ENCODE measurements at regions not wholly inside any gene's neighbourhood (a gene's known extent, or its start where the extent isn't known, plus 50 kb on each side); places are given as distances from the start of the nearest gene placed in this dataset.
"Not testable (repeated sequence)": the region's sequence is repeated elsewhere in the genome, so short reads cannot be mapped to it uniquely, and the experiment has no call there.

DNA sequence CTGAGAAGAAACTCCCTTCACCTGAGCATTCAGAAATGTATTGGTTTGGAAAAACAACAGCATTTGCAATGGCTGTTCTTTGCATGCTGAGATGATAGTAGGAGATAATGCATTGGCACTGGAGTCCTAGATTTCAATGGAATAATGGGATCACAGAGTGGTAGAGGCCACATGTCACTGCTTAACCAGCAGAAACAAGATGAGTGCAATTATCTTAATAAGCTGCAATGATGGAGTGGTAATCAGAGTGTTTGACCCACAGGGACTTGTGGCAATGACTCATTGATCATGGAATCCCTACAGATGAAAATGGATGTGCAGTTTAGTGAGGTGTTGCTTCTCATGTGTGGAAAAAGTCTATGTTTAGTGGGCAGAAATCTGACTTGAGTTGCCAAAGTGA, 218.8 kb upstream of the ZEB2 start:
- Histone ChIP-seq H3K27ac (no peak overlapping the region), H3K27me3 (no peaks in the 10 kb centered on the region), H3K4me3 (ENCODE audit: low read depth in 1 of 2, low read length in 1 of 2) (no peak overlapping the region), H3K9me3 (no peaks in the 10 kb centered on the region), H3K4me1 (ENCODE audit: control insufficient read depth in 1 of 2, insufficient read depth in 1 of 2, low read depth in 1 of 2, low read length in 1 of 2) (no peaks in the 10 kb centered on the region), H3K36me3 (no peaks in the 10 kb centered on the region)
- TF ChIP-seq CTCF (IDR thresholded peaks at IDR 0.05), result no peak

- H3K27me3 ChIP-seq, result no peaks in the 10 kb centered on the region
- no peaks in the 10 kb centered on the region for H3K4me1 ChIP-seq (ENCODE audit: control insufficient read depth in 1 of 2, insufficient read depth in 1 of 2, low read depth in 1 of 2, low read length in 1 of 2)
- H3K4me3 ChIP-seq (ENCODE audit: low read depth in 1 of 2, low read length in 1 of 2), result no peak overlapping the region
- no peaks in the 10 kb centered on the region for H3K9me3 ChIP-seq
- no peak for TF ChIP-seq CTCF (IDR thresholded peaks at IDR 0.05)
- H3K36me3 ChIP-seq, result no peaks in the 10 kb centered on the region
- no peak overlapping the region for H3K27ac ChIP-seq
Observed at GRCh38 chr2:144730711-144731110, 210.8 kb upstream of the ZEB2 start.

DNA sequence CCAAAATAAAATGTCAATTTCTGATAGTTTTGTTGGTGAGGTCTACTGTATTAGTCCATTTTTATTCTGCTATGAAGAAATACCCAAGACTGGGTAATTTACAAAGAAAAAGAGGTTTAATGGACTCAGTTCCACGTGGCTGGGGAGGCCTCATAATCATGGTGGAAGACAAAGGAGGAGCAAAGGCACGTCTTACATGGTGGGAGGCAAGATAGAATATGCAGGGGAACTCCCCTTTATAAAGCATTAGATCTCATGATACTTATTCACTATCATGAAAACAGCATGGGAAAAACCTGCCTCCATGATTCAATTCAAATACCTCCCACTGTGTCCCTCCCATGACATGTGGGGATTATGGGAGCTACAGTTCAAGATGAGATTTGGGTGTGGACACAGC, 204.5 kb upstream of the ZEB2 start:
- H3K27ac ChIP-seq; H3K27me3 ChIP-seq; H3K4me3 ChIP-seq (ENCODE audit: low read depth in 1 of 2, low read length in 1 of 2); H3K36me3 ChIP-seq; H3K4me1 ChIP-seq (ENCODE audit: control insufficient read depth in 1 of 2, insufficient read depth in 1 of 2, low read depth in 1 of 2, low read length in 1 of 2); H3K9me3 ChIP-seq: not testable (repeated sequence)

DNA sequence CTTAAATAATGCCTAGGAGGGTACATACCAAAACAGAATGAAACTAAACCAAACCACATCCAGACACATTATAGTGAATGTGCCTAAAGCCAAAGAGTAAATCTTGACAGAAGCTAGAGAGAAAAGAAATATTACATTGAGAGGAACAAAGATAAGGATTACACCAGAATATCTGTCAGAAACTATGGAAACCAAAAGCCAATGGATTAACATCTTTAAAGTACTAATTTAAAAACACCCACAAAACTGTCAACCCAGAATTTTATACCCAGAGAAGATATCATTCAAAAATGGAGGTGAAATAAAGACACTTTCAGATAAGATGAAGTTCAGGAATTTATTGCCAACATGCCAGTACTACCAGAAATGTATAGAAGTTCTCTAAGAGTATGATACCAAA, 198.5 kb upstream of the ZEB2 start:
- no peaks in the 10 kb centered on the region for H3K27me3 ChIP-seq
- no peaks in the 10 kb centered on the region for H3K9me3 ChIP-seq
- no peak overlapping the region for H3K4me3 ChIP-seq (ENCODE audit: low read depth in 1 of 2, low read length in 1 of 2)
- TF ChIP-seq CTCF (IDR thresholded peaks at IDR 0.05), result no peak
- no peaks in the 10 kb centered on the region for H3K4me1 ChIP-seq (ENCODE audit: control insufficient read depth in 1 of 2, insufficient read depth in 1 of 2, low read depth in 1 of 2, low read length in 1 of 2)
- H3K27ac ChIP-seq, result no peak overlapping the region
- no peaks in the 10 kb centered on the region for H3K36me3 ChIP-seq

GRCh38 chr2:144715992-144716391, 196.1 kb upstream of the ZEB2 start:
- Histone ChIP-seq H3K27ac (no peak overlapping the region), H3K27me3 (no peaks in the 10 kb centered on the region), H3K9me3 (no peaks in the 10 kb centered on the region), H3K4me3 (ENCODE audit: low read depth in 1 of 2, low read length in 1 of 2) (no peak overlapping the region), H3K36me3 (no peaks in the 10 kb centered on the region), H3K4me1 (ENCODE audit: control insufficient read depth in 1 of 2, insufficient read depth in 1 of 2, low read depth in 1 of 2, low read length in 1 of 2) (no peaks in the 10 kb centered on the region)
- no peak for TF ChIP-seq CTCF (IDR thresholded peaks at IDR 0.05)

GRCh38 chr2:144713410-144713809, 193.5 kb upstream of the ZEB2 start:
- no peaks in the 10 kb centered on the region for H3K27me3 ChIP-seq
- H3K4me3 ChIP-seq (ENCODE audit: low read depth in 1 of 2, low read length in 1 of 2), result no peak overlapping the region
- no peak overlapping the region for H3K27ac ChIP-seq
- no peaks in the 10 kb centered on the region for H3K9me3 ChIP-seq
- H3K36me3 ChIP-seq, result no peaks in the 10 kb centered on the region
- H3K4me1 ChIP-seq (ENCODE audit: control insufficient read depth in 1 of 2, insufficient read depth in 1 of 2, low read depth in 1 of 2, low read length in 1 of 2), result no peaks in the 10 kb centered on the region
- TF ChIP-seq CTCF (IDR thresholded peaks at IDR 0.05), result no peak

All from neutrophil (primary cell).